ENCODE measurements at regions not wholly inside any gene's neighbourhood (a gene's known extent, or its start where the extent isn't known, plus 50 kb on each side); places are given as distances from the start of the nearest gene placed in this dataset.
A peak's percentile ranks its signal among the peaks of the same experiment; 100 is the strongest.
"Not testable (repeated sequence)": the region's sequence is repeated elsewhere in the genome, so short reads cannot be mapped to it uniquely, and the experiment has no call there.

DNA sequence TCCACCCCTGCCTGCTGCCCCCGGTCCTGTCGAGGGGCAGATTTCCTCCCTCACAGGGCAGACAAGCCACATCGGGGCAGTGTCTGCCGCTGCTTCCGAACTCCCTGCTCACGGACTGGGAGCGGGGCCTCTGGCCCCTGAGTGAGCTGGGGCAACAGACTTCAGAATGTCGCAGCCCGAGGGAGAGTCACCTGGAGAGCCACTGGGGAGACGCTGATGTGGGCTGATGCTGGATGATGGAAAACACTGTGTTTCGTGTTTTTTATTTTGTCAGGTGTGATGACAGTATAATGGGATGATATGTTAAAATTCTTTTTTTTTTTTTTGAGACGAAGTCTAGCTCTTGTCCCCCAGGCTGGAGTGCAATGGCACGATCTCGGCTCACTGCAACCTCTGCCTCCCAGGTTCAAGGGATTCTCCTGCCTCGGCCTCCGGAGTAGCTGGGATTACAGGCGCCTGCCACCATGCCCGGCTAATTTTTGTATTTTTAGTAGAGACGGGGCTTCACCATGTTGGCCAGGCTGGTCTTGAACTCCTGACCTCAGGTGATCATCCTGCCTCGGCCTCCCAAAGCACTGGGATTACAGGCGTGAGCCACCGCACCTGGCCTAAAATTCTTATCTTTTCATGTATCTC lies 52.1 kb upstream of the SEPTIN5 start (continued):
- peak in 1 of 2 experiments; percentile 53; a peak in 1 of 4 replicates for TF ChIP-seq TEAD1 (CRISPR knock-in tag; IDR thresholded peaks at IDR 0.05)
- TF ChIP-seq TCF7L2 (IDR thresholded peaks at IDR 0.05; ENCODE audit: low read depth, low read length): peak; percentile 21; the same call in 1 of the 2 replicates
- peak; percentile 69; the same call in 1 of the 2 replicates for TF ChIP-seq LARP7 (IDR thresholded peaks at IDR 0.05)
- TF ChIP-seq MCM7 (IDR thresholded peaks at IDR 0.05): 0 out of 4 replicates have a peak, but pooled peaks of 1 of the 2 experiments have one; percentile 13
- 0 out of 2 replicates have a peak, but pooled peaks have one; percentile 36 for TF ChIP-seq BHLHE40 (IDR thresholded peaks at IDR 0.05; ENCODE audit: low read length)
- TF ChIP-seq SREBF1 (IDR thresholded peaks at IDR 0.05; ENCODE audit: borderline replicate concordance, low read depth, low read length): 0 out of 2 replicates have a peak, but pooled peaks have one; percentile 33
- TF ChIP-seq, protein P1, sequence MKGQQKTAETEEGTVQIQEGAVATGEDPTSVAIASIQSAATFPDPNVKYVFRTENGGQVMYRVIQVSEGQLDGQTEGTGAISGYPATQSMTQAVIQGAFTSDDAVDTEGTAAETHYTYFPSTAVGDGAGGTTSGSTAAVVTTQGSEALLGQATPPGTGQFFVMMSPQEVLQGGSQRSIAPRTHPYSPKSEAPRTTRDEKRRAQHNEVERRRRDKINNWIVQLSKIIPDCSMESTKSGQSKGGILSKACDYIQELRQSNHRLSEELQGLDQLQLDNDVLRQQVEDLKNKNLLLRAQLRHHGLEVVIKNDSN (CRISPR knock-in tag; IDR thresholded peaks at IDR 0.05): peak; percentile 45; the same call in 1 of the 2 replicates
- peak; percentile 38; the same call in 1 of the 2 replicates for TF ChIP-seq RB1 (IDR thresholded peaks at IDR 0.05; ENCODE audit: low read depth)
- TF ChIP-seq CBX2 (IDR thresholded peaks at IDR 0.05; ENCODE audit: insufficient read depth, low read length, poor library complexity, severe bottlenecking): peak; percentile 91
- TF ChIP-seq ATF7 (IDR thresholded peaks at IDR 0.05): peak; percentile 96
- TF ChIP-seq SETDB1 (IDR thresholded peaks at IDR 0.05; ENCODE audit: low read length): peak; percentile 64
- 0 out of 2 replicates have a peak, but pooled peaks have one; percentile 8 for TF ChIP-seq MAX (CRISPR knock-in tag; IDR thresholded peaks at IDR 0.05)
- TF ChIP-seq FOXK1 (CRISPR knock-in tag; IDR thresholded peaks at IDR 0.05; ENCODE audit: borderline replicate concordance): 0 out of 2 replicates have a peak, but pooled peaks have one; percentile 27
- TF ChIP-seq UBTF (IDR thresholded peaks at IDR 0.05; ENCODE audit: borderline replicate concordance in 1 of 2, low read depth in 2 of 2, low read length in 2 of 2): peak; percentile 60 to 93; a peak in 3 of 4 replicates
- TF ChIP-seq NONO (IDR thresholded peaks at IDR 0.05; ENCODE audit: low read depth in 2 of 2, low read length in 1 of 2): peak in 1 of 2 experiments; percentile 47; a peak in 1 of 4 replicates
- peak in 1 of 2 experiments; percentile 92; a peak in 2 of 4 replicates for TF ChIP-seq FOXK2 (conservative IDR thresholded peaks at IDR 0.05 in 1 of 2, IDR thresholded peaks at IDR 0.05 in 1 of 2; ENCODE audit: low read depth in 2 of 2)
- TF ChIP-seq FOXP1 (CRISPR knock-in tag; IDR thresholded peaks at IDR 0.05): peak; percentile 50; the same call in 1 of the 2 replicates
- TF ChIP-seq JUN (IDR thresholded peaks at IDR 0.05; ENCODE audit: borderline replicate concordance, low read depth, low read length); MYC (CRISPR knock-in tag; IDR thresholded peaks at IDR 0.05; ENCODE audit: borderline replicate concordance, low read depth): not testable (repeated sequence)
- 0 out of 2 replicates have a peak, but pooled peaks have one; percentile 21 for TF ChIP-seq JUN (CRISPR knock-in tag; IDR thresholded peaks at IDR 0.05; ENCODE audit: borderline replicate concordance)
- 0 out of 4 replicates have a peak, but pooled peaks of 1 of the 2 experiments have one; percentile 41 for TF ChIP-seq TBL1XR1 (IDR thresholded peaks at IDR 0.05; ENCODE audit: low read length in 2 of 2)
- peak; percentile 51; the same call in 1 of the 2 replicates for TF ChIP-seq MYC (IDR thresholded peaks at IDR 0.05; ENCODE audit: low read depth, low read length)
- peak in 1 of 2 experiments; percentile 71; a peak in 2 of 4 replicates for TF ChIP-seq MAZ (CRISPR knock-in tag; conservative IDR thresholded peaks at IDR 0.05 in 1 of 2, IDR thresholded peaks at IDR 0.05 in 1 of 2)
